ENCODE measurements at regions not wholly inside any gene's neighbourhood (a gene's known extent, or its start where the extent isn't known, plus 50 kb on each side); places are given as distances from the start of the nearest gene placed in this dataset.

DNA sequence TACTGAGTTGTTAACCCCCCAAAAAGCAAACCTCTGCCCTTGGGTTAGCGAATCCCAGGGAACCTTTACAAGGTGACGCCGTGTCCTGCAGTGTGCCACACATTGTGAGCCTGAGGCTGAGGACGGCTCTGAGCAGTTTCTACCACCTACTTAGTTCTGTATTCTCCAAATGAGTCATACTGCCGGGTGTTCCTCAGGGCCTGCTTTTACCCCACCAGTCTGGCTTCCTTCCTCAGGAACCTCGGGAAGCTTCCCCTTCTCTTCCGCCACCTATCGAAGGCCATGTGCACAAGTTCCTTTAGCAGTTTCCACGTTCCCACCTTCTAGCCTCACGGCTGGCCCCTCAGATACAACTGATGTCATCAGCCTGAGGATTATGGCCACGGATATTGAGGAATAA lies 384.0 kb upstream of the TPM1 start:
- TF ChIP-seq, protein P1, sequence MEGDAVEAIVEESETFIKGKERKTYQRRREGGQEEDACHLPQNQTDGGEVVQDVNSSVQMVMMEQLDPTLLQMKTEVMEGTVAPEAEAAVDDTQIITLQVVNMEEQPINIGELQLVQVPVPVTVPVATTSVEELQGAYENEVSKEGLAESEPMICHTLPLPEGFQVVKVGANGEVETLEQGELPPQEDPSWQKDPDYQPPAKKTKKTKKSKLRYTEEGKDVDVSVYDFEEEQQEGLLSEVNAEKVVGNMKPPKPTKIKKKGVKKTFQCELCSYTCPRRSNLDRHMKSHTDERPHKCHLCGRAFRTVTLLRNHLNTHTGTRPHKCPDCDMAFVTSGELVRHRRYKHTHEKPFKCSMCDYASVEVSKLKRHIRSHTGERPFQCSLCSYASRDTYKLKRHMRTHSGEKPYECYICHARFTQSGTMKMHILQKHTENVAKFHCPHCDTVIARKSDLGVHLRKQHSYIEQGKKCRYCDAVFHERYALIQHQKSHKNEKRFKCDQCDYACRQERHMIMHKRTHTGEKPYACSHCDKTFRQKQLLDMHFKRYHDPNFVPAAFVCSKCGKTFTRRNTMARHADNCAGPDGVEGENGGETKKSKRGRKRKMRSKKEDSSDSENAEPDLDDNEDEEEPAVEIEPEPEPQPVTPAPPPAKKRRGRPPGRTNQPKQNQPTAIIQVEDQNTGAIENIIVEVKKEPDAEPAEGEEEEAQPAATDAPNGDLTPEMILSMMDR (IDR thresholded peaks at IDR 0.05; ENCODE audit: insufficient read depth, low read length), result no peak
- TF ChIP-seq GABPA (IDR thresholded peaks at IDR 0.05; ENCODE audit: low read depth), result no peak
- no peak for TF ChIP-seq POLR2AphosphoS5 (IDR thresholded peaks at IDR 0.05; ENCODE audit: low read depth)
